A549 (cell line): ENCODE measurements at regions not wholly inside any gene's neighbourhood (a gene's known extent, or its start where the extent isn't known, plus 50 kb on each side); places are given as distances from the start of the nearest gene placed in this dataset.

Experiments used
- JUN ChIP-seq, 2 experiments: fragments of >200 bp; sonication (Bioruptor Twin); formaldehyde crosslinking; IDR thresholded peaks; 2 replicates in 1 of 2; 3 replicates in 1 of 2; pipeline ENCODE4 v1.6.1; 2016 to 2017
- JUNB ChIP-seq: fragments of >200 bp; sonication (Bioruptor Twin); formaldehyde crosslinking; IDR thresholded peaks from 2 replicates; pipeline ENCODE4 v1.6.1; 2016
- NFE2L2 ChIP-seq: fragments of 150-350 bp; conservative IDR thresholded peaks from 2 replicates; pipeline ENCODE4 v1.6.1; 2014; ENCODE audit warnings: low read length
- POLR2A ChIP-seq: IDR thresholded peaks from 2 replicates; pipeline ENCODE4 v1.6.1; 2012; ENCODE audit warnings: mild to moderate bottlenecking, low read length
- RAD21 ChIP-seq, 2 experiments: fragments of >200 bp in 1 of 2; sonication (Bioruptor Twin) in 1 of 2; formaldehyde crosslinking in 1 of 2; IDR thresholded peaks in 1 of 2; conservative IDR thresholded peaks in 1 of 2; 2 replicates in 1 of 2; 3 replicates in 1 of 2; pipeline ENCODE4 v1.6.1; 2012 to 2018; ENCODE audit warnings: inconsistent platforms in 1 of 2
- RNF2 ChIP-seq: fragments of 200-600 bp; sonication (generic); IDR thresholded peaks from 2 replicates; pipeline ENCODE4 v1.6.1; 2016; ENCODE audit warnings: low read depth, mild to moderate bottlenecking, antibody characterized with exemption, moderate library complexity, borderline replicate concordance
- SREBF2 ChIP-seq: fragments of 450-650 bp; IDR thresholded peaks from 2 replicates; pipeline ENCODE4 v1.6.1; 2014; ENCODE audit warnings: mild to moderate bottlenecking, moderate library complexity
- TP53 ChIP-seq: fragments of 250-450 bp; sonication (Bioruptor Pico); IDR thresholded peaks from 2 replicates; pipeline ENCODE4 v1.5.0; 2021; ENCODE audit warnings: mild to moderate bottlenecking, moderate library complexity
- TF ChIP-seq, protein P1 (sequence below): IDR thresholded peaks from 2 replicates; pipeline ENCODE4 v1.6.1; 2012
- TF ChIP-seq, protein P2 (sequence below): fragments of >200 bp; sonication (Bioruptor Twin); formaldehyde crosslinking; IDR thresholded peaks from 3 replicates; pipeline ENCODE4 v1.5.1; 2016
- TF ChIP-seq, protein P3 (sequence below): fragments of 200-600 bp; sonication (generic); IDR thresholded peaks from 2 replicates; pipeline ENCODE4 v1.6.1; 2016; ENCODE audit warnings: antibody characterized with exemption, mild to moderate bottlenecking, moderate library complexity

DNA sequence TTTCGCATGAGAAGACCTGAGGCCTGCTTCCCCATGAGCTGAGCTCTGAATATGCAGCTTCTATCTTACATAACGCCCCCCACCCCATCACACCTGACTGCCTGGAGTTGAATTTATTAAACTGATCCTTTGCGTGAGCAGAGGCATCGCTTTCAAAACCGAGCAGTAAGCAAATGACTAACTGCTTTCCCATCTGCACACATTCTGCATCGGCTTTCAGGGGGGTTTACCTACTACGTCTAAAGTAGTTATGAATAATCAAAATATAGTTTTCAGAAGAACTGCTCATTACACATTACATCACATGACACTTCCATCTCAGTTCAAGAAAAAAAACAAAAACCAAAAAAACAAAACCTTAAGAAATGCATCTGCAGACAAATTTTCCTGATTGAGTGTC lies 54.7 kb upstream of the EGR2 start:
- TF ChIP-seq, protein P1, sequence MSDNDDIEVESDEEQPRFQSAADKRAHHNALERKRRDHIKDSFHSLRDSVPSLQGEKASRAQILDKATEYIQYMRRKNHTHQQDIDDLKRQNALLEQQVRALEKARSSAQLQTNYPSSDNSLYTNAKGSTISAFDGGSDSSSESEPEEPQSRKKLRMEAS, result no peak
- TF ChIP-seq, protein P2, sequence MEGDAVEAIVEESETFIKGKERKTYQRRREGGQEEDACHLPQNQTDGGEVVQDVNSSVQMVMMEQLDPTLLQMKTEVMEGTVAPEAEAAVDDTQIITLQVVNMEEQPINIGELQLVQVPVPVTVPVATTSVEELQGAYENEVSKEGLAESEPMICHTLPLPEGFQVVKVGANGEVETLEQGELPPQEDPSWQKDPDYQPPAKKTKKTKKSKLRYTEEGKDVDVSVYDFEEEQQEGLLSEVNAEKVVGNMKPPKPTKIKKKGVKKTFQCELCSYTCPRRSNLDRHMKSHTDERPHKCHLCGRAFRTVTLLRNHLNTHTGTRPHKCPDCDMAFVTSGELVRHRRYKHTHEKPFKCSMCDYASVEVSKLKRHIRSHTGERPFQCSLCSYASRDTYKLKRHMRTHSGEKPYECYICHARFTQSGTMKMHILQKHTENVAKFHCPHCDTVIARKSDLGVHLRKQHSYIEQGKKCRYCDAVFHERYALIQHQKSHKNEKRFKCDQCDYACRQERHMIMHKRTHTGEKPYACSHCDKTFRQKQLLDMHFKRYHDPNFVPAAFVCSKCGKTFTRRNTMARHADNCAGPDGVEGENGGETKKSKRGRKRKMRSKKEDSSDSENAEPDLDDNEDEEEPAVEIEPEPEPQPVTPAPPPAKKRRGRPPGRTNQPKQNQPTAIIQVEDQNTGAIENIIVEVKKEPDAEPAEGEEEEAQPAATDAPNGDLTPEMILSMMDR, result no peak
- TF ChIP-seq, protein P3, sequence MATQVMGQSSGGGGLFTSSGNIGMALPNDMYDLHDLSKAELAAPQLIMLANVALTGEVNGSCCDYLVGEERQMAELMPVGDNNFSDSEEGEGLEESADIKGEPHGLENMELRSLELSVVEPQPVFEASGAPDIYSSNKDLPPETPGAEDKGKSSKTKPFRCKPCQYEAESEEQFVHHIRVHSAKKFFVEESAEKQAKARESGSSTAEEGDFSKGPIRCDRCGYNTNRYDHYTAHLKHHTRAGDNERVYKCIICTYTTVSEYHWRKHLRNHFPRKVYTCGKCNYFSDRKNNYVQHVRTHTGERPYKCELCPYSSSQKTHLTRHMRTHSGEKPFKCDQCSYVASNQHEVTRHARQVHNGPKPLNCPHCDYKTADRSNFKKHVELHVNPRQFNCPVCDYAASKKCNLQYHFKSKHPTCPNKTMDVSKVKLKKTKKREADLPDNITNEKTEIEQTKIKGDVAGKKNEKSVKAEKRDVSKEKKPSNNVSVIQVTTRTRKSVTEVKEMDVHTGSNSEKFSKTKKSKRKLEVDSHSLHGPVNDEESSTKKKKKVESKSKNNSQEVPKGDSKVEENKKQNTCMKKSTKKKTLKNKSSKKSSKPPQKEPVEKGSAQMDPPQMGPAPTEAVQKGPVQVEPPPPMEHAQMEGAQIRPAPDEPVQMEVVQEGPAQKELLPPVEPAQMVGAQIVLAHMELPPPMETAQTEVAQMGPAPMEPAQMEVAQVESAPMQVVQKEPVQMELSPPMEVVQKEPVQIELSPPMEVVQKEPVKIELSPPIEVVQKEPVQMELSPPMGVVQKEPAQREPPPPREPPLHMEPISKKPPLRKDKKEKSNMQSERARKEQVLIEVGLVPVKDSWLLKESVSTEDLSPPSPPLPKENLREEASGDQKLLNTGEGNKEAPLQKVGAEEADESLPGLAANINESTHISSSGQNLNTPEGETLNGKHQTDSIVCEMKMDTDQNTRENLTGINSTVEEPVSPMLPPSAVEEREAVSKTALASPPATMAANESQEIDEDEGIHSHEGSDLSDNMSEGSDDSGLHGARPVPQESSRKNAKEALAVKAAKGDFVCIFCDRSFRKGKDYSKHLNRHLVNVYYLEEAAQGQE, result no peak
- TF ChIP-seq TP53 (CRISPR knock-in tag) (no peak), JUN (IDR thresholded peaks at IDR 0.05) (no peak), RAD21 (conservative IDR thresholded peaks at IDR 0.05 in 1 of 2, IDR thresholded peaks at IDR 0.05 in 1 of 2) (no peak), RNF2 (no peak), NFE2L2 (no peak), JUNB (no peak), POLR2A (no peak), SREBF2 (no peak)
